Stimulated activated CD8-positive, alpha-beta memory T cell treated with anti-CD3 and anti-CD28 coated beads, Interleukin-2, amount 100 ng/mL, for 1 hour (primary cell): ENCODE measurements at regions not wholly inside any gene's neighbourhood (a gene's known extent, or its start where the extent isn't known, plus 50 kb on each side); places are given as distances from the start of the nearest gene placed in this dataset.
A peak's percentile ranks its signal among the peaks of the same experiment; 100 is the strongest.
"Not testable (repeated sequence)": the region's sequence is repeated elsewhere in the genome, so short reads cannot be mapped to it uniquely, and the experiment has no call there.

ENCODE experiments used
- DNase-seq, 2 donors: peaks; one replicate each; pipeline ENCODE4 v3.0.0-alpha.2; 2020; ENCODE audit warnings: low read depth in 2 of 2

DNA sequence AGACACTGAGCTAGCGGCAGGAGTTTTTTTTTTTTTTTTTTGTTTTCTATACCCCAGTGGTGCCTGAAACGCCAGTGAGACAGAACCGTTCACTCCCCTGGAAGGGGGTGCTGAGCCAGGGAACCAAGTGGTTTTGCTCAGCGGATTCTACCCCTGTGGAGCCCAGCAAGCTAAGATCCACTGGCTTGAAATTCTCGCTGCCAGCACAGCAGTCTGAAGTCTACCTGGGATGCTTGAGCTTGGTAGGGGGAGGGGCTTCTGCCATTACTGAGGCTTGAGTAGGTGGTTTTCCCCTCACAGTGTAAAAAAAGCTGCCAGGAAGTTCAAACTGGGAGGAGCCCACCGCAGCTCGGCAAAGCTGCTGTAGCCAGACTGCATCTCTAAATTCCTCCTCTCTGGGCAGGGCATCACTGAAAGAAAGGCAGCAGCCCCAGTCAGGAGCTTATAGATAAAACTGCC, 173.0 kb downstream of the DMAC1 start:
- DNase-seq: peak in 1 of 2 donors; percentile 27

- no peak for DNase-seq
Observed at GRCh38 chr9:7622481-7622880, 177.1 kb downstream of the DMAC1 start.

- no peak for DNase-seq
Observed at GRCh38 chr9:7615344-7615743, 184.2 kb downstream of the DMAC1 start.

- no peak for DNase-seq
Observed at GRCh38 chr9:7613931-7614330, 185.6 kb downstream of the DMAC1 start.

DNA sequence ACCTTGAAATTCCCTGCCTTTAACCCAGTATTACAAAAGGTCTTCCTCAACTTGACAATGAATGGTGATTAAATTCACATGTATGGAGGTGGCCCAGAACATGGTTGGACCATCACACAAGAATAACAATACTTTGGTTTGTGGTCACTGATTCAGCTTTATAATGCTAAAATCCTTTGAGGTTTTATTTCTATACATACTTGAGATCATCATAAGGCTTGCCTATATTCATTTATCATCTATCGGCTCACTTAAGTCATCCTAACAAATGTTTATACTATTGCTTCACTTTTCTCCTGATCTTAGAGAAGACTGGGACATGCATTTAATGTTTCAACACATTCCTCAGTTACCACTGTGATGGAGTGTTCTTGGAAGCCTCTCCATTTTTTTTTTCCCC, 191.3 kb downstream of the DMAC1 start:
- DNase-seq: no peak

DNA sequence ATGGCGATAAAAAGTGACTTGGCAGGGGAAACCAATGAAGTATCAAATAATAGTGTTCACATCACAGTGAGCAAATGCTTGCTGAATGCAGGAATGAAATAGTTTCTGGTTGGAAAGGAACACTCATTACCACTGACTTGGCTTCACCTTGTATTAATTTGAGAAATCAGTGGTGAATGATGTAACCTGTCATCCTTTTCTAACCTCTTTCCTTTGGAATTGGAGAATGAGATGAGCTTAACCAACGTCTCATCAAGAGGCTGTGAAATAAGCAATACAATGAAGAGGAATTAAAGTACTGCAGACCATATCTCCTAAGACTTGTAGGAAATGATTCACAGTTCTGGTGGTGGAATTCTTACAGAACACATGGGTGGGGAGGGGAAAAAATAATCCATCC, 192.2 kb downstream of the DMAC1 start:
- no peak for DNase-seq

DNA sequence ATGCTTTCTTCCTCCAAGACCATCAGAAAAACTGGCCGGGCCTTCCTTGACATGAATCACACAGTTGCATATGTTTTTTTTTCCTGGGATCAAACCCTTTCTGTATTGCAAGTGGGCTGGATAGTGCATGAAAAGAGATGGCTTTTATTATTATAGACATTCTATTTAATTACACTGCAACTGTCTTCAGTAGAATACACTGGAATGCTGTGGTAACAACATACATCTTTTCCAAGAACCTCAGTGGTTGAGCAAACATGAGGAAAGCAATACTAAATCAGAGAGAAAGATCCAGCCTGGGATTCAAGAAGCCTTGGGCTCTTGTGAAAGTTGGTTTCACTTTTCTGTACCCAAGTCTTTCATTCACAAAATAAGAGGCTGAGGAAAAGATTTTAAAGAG, 193.0 kb downstream of the DMAC1 start:
- DNase-seq: no peak

DNA sequence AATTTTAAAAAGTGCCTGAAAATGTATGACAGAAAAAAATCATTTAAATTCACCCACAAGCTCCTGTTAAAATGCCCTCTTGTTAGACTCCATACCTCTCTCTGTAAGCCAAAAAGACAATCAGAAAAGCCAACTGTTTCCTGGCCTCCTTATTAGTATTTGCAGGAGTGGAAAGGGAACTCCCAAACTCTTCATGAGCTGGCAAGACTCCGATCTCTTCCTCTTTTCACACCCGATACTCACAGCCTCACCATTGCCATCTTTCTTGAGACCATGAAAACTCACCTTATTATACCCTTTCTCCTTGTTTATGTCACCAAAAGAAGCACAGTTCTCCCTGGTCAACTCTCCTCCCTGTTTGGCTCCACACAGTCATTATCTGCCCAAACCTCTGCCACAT, 197.8 kb downstream of the DMAC1 start:
- no peak for DNase-seq

DNA sequence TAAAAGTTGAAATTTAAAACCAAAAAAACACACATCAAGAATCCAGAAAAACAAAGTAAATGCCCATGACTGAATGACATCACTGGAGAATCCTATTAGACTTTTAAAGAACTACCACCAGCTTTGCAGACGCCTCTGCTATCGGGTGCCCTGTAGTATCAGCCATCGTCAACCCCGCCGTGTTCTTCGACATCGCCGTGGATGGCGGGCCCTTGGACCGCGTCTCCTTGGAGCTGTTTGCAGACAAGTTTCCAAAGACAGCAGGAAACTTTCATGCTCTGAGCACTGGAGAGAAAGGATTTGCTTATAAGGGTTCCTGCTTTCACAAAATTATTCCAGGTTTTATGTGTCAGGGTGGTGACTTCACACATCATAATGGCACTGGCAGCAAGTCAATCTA, 201.9 kb downstream of the DMAC1 start:
- no peak for DNase-seq

DNA sequence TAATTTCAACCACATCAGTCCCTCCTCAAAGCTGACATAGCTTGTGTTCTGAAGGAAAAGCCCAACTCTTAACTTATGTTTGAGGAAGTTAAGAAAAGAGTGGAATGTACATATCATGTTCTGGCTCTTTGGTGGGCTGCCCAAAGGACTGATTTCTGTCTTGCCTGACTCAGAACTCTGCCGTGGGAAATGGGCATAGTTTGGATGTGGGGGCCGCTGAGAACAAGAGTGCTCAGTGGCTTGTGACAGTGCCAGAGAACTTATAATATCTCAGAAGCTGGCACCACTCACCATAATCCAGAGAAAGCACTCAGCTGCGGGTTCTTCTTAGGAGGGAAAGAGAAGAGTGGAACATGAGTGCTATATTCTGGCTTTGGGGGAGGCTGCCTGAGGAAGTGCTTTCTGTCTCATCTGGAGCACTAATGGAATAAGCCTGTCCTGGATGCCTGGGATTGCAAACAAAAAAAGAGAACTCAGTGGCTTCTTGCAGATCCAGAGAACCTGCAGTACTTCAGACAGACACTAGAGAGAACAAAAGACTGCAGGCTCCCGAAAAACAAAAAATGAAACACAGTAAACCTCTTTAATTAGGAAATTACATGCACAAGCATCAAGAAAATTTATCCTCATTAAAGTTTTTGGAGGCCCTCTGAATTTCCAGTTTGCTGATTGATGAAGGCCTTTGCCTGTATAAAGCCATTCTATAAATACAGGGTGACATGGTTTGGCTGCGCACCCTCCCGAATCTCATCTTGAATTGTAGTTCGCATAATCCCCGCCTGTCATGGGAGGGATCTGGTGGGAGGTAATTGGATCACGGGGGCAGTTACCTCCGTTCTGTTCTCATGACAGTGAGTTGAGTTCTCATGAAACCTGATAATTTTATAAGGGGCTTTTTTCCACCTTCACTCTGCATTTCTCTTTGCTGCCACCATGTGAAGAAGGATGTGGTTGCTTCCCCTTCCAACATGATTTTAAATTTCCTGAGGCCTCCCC, 207.0 kb downstream of the DMAC1 start:
- DNase-seq: no peak

DNA sequence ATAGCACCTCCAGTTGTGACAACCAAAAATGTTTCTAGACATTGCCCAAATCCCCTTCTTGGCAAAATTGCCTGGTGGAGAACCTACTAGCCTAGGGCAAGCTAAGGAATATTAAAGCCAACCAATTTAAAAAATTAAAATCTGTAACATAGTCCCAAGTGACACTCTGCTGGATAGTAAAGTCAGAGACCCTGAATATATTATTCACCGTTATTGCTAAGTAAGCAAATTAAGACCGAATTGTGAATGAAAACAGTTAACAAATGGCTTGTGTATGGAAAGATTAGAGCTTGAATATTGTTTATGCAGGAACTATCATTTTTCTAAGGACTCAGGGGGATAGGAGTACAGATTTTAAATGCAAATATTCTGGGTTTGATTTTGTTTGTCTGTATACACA, 208.1 kb downstream of the DMAC1 start:
- no peak for DNase-seq

DNA sequence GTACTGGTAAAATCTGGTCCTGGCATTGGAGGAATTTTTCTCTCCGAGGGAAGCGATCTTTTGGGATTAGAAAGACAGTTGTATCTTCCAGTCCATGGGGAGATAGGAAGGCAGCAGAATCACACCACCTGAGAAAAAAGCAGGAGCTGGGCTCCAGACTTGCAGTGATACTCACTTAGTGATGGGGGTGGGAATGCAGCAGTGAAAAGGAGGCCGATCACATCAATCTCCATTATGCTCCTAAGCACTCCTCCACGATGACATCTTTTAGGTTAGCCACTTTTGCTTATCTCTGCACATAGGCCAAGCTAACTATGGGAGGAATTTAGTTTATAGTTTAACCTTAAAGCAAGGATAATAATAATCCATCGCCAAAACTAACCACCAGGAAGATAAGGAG, 219.0 kb downstream of the DMAC1 start:
- DNase-seq: no peak

- DNase-seq: no peak
Observed at GRCh38 chr9:7579351-7579750, 220.2 kb downstream of the DMAC1 start.

GRCh38 chr9:7578951-7579350, 220.6 kb downstream of the DMAC1 start:
- no peak for DNase-seq

GRCh38 chr9:7570107-7570720, 229.4 kb downstream of the DMAC1 start:
- DNase-seq: peak; percentile 24 to 43

GRCh38 chr9:7567687-7568086, 231.9 kb downstream of the DMAC1 start:
- DNase-seq: no peak

DNA sequence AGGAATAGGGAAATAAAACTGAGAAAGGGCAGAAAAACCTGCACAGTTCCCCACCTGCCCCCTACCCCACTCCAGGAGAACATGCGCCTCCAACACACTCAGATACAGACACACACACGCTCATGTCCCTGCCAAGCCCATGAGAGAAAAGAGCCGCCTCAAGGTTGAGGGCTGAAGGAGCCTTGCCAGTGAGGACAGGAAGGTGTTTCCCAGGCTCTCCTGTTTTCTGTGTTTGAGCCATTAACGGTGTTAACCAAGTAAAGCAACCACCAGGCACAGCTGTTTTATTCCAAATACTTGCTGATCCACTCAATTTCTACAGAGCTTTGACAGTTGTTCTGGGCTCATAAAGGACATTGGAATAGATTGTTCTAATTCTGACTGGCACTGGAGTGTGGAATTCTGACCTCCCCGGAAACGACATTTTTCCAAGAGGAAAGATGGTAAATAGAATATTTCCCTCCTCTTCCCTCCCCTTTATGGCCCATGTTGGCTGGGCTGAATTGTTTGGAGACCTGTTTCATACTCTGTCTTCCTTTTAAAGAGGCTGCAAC, 238.0 kb downstream of the DMAC1 start:
- DNase-seq: no peak

GRCh38 chr9:7560669-7561305, 238.8 kb downstream of the DMAC1 start:
- DNase-seq: no peak

- no peak for DNase-seq
Observed at GRCh38 chr9:7554699-7555098, 244.9 kb downstream of the DMAC1 start.

DNA sequence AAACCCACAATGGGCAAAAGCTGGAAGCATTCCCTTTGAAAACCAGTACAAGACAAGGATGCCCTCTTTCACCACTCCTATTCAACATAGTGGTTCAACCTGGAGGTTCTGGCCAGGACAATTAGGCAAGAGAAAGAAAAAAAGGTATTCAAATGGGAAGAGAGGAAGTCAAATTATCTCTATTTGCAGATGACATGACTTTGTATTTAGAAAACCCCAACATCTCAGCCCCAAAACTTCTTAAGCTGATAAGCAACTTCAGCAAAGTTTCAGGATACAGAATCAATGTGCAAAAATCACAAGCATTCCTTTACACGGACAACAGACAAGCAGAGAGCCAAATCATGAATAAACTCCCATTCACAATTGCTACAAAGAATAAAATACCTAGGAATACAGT, 246.9 kb downstream of the DMAC1 start:
- not testable (repeated sequence) for DNase-seq

- no peak for DNase-seq
Observed at GRCh38 chr9:7549249-7549648, 250.3 kb downstream of the DMAC1 start.

GRCh38 chr9:7546261-7546660, 253.3 kb downstream of the DMAC1 start:
- DNase-seq: no peak
